Upper lobe of left lung (tissue), 4 donors: ENCODE measurements at regions not wholly inside any gene's neighbourhood (a gene's known extent, or its start where the extent isn't known, plus 50 kb on each side); places are given as distances from the start of the nearest gene placed in this dataset.

Experiments used
- POLR2A ChIP-seq, 4 donors: fragments of 450-650 bp; IDR thresholded peaks; one replicate each; pipeline ENCODE4 v1.5.1; 2016 to 2017; ENCODE audit warnings: antibody characterized with exemption in 4 of 4, mild to moderate bottlenecking in 2 of 4
- TF ChIP-seq, protein P1 (sequence below), 6 experiments: fragments of 450-650 bp in 4 of 6; fragments of 200-600 bp in 2 of 6; sonication (generic) in 2 of 6; IDR thresholded peaks; one replicate each; pipeline ENCODE4 v1.5.1; 2016 to 2019; ENCODE audit warnings: antibody characterized with exemption in 6 of 6

DNA sequence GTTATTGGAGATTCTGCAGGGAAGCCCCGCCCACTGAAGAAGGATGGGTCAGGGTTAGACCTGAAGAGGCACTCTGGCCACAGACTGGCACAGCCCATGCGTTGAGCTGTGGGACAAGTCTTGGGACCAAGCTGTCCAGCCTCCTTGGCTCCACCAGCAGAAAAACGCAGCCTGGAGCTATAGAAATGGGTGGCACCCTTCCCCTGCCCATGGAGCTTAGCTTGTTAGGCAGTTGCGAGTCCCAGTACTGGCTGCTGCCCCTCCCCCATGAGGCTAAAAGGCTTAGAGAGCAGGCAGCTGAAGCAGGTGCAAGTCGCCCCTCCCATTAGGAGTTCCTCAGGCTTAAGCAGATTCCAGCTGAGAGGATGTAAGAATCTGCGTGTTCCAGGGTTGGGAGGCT, 1124.0 kb upstream of the TMEM132C start:
- no peak for TF ChIP-seq POLR2A (IDR thresholded peaks at IDR 0.05)
- TF ChIP-seq, protein P1, sequence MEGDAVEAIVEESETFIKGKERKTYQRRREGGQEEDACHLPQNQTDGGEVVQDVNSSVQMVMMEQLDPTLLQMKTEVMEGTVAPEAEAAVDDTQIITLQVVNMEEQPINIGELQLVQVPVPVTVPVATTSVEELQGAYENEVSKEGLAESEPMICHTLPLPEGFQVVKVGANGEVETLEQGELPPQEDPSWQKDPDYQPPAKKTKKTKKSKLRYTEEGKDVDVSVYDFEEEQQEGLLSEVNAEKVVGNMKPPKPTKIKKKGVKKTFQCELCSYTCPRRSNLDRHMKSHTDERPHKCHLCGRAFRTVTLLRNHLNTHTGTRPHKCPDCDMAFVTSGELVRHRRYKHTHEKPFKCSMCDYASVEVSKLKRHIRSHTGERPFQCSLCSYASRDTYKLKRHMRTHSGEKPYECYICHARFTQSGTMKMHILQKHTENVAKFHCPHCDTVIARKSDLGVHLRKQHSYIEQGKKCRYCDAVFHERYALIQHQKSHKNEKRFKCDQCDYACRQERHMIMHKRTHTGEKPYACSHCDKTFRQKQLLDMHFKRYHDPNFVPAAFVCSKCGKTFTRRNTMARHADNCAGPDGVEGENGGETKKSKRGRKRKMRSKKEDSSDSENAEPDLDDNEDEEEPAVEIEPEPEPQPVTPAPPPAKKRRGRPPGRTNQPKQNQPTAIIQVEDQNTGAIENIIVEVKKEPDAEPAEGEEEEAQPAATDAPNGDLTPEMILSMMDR (IDR thresholded peaks at IDR 0.05): no peak
